ENCODE measurements at regions not wholly inside any gene's neighbourhood (a gene's known extent, or its start where the extent isn't known, plus 50 kb on each side); places are given as distances from the start of the nearest gene placed in this dataset.

DNA sequence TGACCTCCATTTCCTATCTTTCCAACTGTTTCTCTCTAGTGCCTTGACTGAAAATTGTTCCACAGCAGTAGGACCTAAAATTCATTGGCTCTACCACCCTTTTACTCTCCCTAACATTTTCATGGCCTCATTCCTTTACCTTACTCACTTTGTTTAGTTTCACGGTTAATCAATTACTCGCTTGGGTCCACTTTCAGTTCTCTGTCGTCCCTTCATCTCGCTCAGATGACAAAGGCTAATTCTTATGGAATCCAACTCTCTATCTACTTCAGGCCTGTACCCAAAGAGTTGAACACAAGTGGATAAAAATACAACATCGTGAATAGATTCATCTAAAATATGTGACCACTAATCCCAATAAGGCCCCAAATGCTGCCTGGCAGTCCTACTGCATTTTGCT is 85.9 kb upstream of the ADO start:
- no peak for TF ChIP-seq CTCF (IDR thresholded peaks at IDR 0.05)
- no peaks in the 10 kb centered on the region for H3K9me3 ChIP-seq
- H3K36me3 ChIP-seq, result no peaks in the 10 kb centered on the region
- peaks cover 7% of the 10 kb centered on the region for H3K27me3 ChIP-seq
- H3K27ac ChIP-seq, result no peak overlapping the region
- no peak overlapping the region for H3K4me3 ChIP-seq (ENCODE audit: low read depth in 1 of 2, low read length in 1 of 2)
- H3K4me1 ChIP-seq (ENCODE audit: control insufficient read depth in 1 of 2, insufficient read depth in 1 of 2, low read depth in 1 of 2, low read length in 1 of 2), result no peaks in the 10 kb centered on the region

- no peak overlapping the region for H3K4me3 ChIP-seq (ENCODE audit: low read depth in 1 of 2, low read length in 1 of 2)
- no peaks in the 10 kb centered on the region for H3K4me1 ChIP-seq (ENCODE audit: control insufficient read depth in 1 of 2, insufficient read depth in 1 of 2, low read depth in 1 of 2, low read length in 1 of 2)
- peaks cover 7% of the 10 kb centered on the region for H3K27me3 ChIP-seq
- no peak for TF ChIP-seq CTCF (IDR thresholded peaks at IDR 0.05)
- H3K36me3 ChIP-seq, result no peaks in the 10 kb centered on the region
- no peak overlapping the region for H3K27ac ChIP-seq
- H3K9me3 ChIP-seq, result no peaks in the 10 kb centered on the region
Observed at GRCh38 chr10:62719061-62719460, 85.5 kb upstream of the ADO start.

GRCh38 chr10:62721687-62722086 is 82.8 kb upstream of the ADO start:
- H3K9me3 ChIP-seq, result no peaks in the 10 kb centered on the region
- peaks cover 7% of the 10 kb centered on the region for H3K27me3 ChIP-seq
- H3K36me3 ChIP-seq, result no peaks in the 10 kb centered on the region
- no peak overlapping the region for H3K27ac ChIP-seq
- no peak for TF ChIP-seq CTCF (IDR thresholded peaks at IDR 0.05)
- H3K4me1 ChIP-seq (ENCODE audit: control insufficient read depth in 1 of 2, insufficient read depth in 1 of 2, low read depth in 1 of 2, low read length in 1 of 2), result no peaks in the 10 kb centered on the region
- no peak overlapping the region for H3K4me3 ChIP-seq (ENCODE audit: low read depth in 1 of 2, low read length in 1 of 2)

- no peak overlapping the region for H3K27ac ChIP-seq
- H3K9me3 ChIP-seq, result no peaks in the 10 kb centered on the region
- H3K4me3 ChIP-seq (ENCODE audit: low read depth in 1 of 2, low read length in 1 of 2), result no peak overlapping the region
- peaks cover 7% of the 10 kb centered on the region for H3K27me3 ChIP-seq
- no peaks in the 10 kb centered on the region for H3K4me1 ChIP-seq (ENCODE audit: control insufficient read depth in 1 of 2, insufficient read depth in 1 of 2, low read depth in 1 of 2, low read length in 1 of 2)
- TF ChIP-seq CTCF (IDR thresholded peaks at IDR 0.05), result no peak
- no peaks in the 10 kb centered on the region for H3K36me3 ChIP-seq
Observed at GRCh38 chr10:62723375-62723774, 81.1 kb upstream of the ADO start.

DNA sequence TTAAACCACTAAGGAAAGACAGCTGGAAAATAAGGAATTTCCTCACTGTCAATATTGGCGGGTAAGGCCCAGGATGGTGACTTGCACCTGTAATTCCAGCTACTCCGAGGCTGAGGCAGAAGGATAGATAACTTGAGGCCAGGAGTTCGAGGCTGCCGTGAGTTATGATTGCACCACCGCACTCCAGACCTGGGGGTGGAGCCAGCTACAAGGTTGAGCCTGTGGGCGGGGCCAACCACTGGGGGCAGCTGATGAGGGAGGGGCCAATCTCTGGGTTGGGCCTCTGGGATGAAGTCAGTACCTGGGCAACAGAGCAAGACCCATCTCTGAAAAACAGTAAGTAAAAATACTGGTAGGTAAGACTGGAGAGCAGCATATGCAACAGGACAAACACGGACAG is 80.1 kb upstream of the ADO start:
- peaks cover 7% of the 10 kb centered on the region for H3K27me3 ChIP-seq
- H3K4me3 ChIP-seq (ENCODE audit: low read depth in 1 of 2, low read length in 1 of 2), result no peak overlapping the region
- H3K4me1 ChIP-seq (ENCODE audit: control insufficient read depth in 1 of 2, insufficient read depth in 1 of 2, low read depth in 1 of 2, low read length in 1 of 2), result no peaks in the 10 kb centered on the region
- H3K9me3 ChIP-seq, result no peaks in the 10 kb centered on the region
- no peak for TF ChIP-seq CTCF (IDR thresholded peaks at IDR 0.05)
- no peaks in the 10 kb centered on the region for H3K36me3 ChIP-seq
- no peak overlapping the region for H3K27ac ChIP-seq

GRCh38 chr10:62726142-62726541 is 78.4 kb upstream of the ADO start:
- H3K36me3 ChIP-seq, result no peaks in the 10 kb centered on the region
- no peak overlapping the region for H3K4me3 ChIP-seq (ENCODE audit: low read depth in 1 of 2, low read length in 1 of 2)
- peaks cover 13% of the 10 kb centered on the region for H3K27me3 ChIP-seq
- no peak for TF ChIP-seq CTCF (IDR thresholded peaks at IDR 0.05)
- H3K9me3 ChIP-seq, result no peaks in the 10 kb centered on the region
- H3K4me1 ChIP-seq (ENCODE audit: control insufficient read depth in 1 of 2, insufficient read depth in 1 of 2, low read depth in 1 of 2, low read length in 1 of 2), result no peaks in the 10 kb centered on the region
- H3K27ac ChIP-seq, result no peak overlapping the region

Data from neutrophil (primary cell).